ENCODE measurements at regions not wholly inside any gene's neighbourhood (a gene's known extent, or its start where the extent isn't known, plus 50 kb on each side); places are given as distances from the start of the nearest gene placed in this dataset.

- Histone ChIP-seq H3K36me3 (ENCODE audit: insufficient read depth, low read length) (no peaks in the 10 kb centered on the region), H3K4me1 (ENCODE audit: insufficient read depth, low read length) (peaks cover 20% of the 10 kb centered on the region; the same call in 1 of the 2 replicates), H3K4me3 (ENCODE audit: low read length) (no peak overlapping the region), H3K27me3 (ENCODE audit: insufficient read depth, low read length) (no peaks in the 10 kb centered on the region), H3K9me3 (ENCODE audit: insufficient read depth, low read depth, low read length) (no peaks in the 10 kb centered on the region), H3K9ac (ENCODE audit: low read depth, low read length) (no peak overlapping the region), H3K27ac (ENCODE audit: low read depth, low read length) (no peak overlapping the region)
- 96% methylated on average over 7 of the region's 8 CpGs for WGBS
Observed at GRCh38 chr14:71539650-71540285, 392.5 kb upstream of the RGS6 start.

- Histone ChIP-seq H3K27me3 (ENCODE audit: insufficient read depth, low read length) (no peaks in the 10 kb centered on the region), H3K9ac (ENCODE audit: low read depth, low read length) (no peak overlapping the region), H3K4me1 (ENCODE audit: insufficient read depth, low read length) (peaks cover 17% of the 10 kb centered on the region; the same call in 1 of the 2 replicates), H3K9me3 (ENCODE audit: insufficient read depth, low read depth, low read length) (no peaks in the 10 kb centered on the region), H3K36me3 (ENCODE audit: insufficient read depth, low read length) (no peaks in the 10 kb centered on the region), H3K27ac (ENCODE audit: low read depth, low read length) (no peak overlapping the region), H3K4me3 (ENCODE audit: low read length) (no peak overlapping the region)
- WGBS, result 98% methylated on average over 3 of the region's 3 CpGs
Observed at GRCh38 chr14:71541271-71541670, 391.0 kb upstream of the RGS6 start.

DNA sequence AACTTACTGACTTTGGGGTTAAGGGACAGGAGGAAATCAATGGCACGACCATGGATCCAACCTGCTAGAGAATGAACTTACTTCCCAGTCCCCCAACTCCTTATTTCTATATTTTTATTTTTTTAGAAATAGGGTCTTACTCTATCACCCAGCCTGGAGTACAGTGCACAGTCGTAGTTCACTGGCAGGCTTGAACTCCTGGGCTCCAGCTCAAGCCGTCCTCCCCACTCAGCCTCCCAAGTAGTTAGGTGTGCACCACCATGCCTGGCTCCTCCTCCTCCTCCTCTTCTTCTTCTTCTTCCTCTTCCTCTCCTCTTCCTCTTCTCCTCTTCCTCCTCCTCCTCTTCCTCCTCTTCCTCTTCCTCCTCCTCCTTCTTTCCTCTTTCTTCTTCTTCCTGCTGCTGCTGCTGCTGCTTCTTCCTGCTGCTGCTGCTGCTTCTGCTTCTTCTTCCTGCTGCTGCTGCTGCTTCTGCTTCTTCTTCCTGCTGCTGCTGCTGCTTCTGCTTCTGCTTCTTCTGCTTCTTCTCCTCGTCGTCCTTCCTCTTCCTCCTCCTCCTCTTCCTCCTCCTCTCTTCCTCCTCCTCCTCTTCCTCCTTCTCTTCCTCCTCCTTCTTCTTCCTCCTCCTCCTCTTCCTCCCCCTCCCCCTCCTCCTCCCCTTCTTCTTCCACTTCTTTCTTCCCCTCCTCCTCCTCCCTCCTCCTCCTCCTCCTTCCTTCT is 390.1 kb upstream of the RGS6 start:
- no peak overlapping the region for H3K9ac ChIP-seq (ENCODE audit: low read depth, low read length)

GRCh38 chr14:71549421-71550050 is 382.7 kb upstream of the RGS6 start:
- Histone ChIP-seq H3K36me3 (ENCODE audit: insufficient read depth, low read length) (no peaks in the 10 kb centered on the region), H3K27me3 (ENCODE audit: insufficient read depth, low read length) (no peaks in the 10 kb centered on the region), H3K27ac (ENCODE audit: low read depth, low read length) (no peak overlapping the region), H3K4me3 (ENCODE audit: low read length) (no peak overlapping the region), H3K4me1 (ENCODE audit: insufficient read depth, low read length) (no peaks in the 10 kb centered on the region), H3K9me3 (ENCODE audit: insufficient read depth, low read depth, low read length) (no peaks in the 10 kb centered on the region), H3K9ac (ENCODE audit: low read depth, low read length) (no peak overlapping the region)
- 97% methylated on average over 5 of the region's 6 CpGs for WGBS

More for the DNA sequence above, 390.1 kb upstream of the RGS6 start:
- Histone ChIP-seq H3K36me3 (ENCODE audit: insufficient read depth, low read length) (no peaks in the 10 kb centered on the region), H3K27me3 (ENCODE audit: insufficient read depth, low read length) (no peaks in the 10 kb centered on the region), H3K4me3 (ENCODE audit: low read length) (no peak overlapping the region), H3K27ac (ENCODE audit: low read depth, low read length) (no peak overlapping the region), H3K4me1 (ENCODE audit: insufficient read depth, low read length) (peaks cover 11% of the 10 kb centered on the region; the same call in 1 of the 2 replicates), H3K9me3 (ENCODE audit: insufficient read depth, low read depth, low read length) (no peaks in the 10 kb centered on the region)
- 85% methylated on average over 5 of the region's 5 CpGs for WGBS

- Histone ChIP-seq H3K4me3 (ENCODE audit: low read length) (no peak overlapping the region), H3K36me3 (ENCODE audit: insufficient read depth, low read length) (no peaks in the 10 kb centered on the region), H3K9me3 (ENCODE audit: insufficient read depth, low read depth, low read length) (no peaks in the 10 kb centered on the region), H3K27ac (ENCODE audit: low read depth, low read length) (no peak overlapping the region), H3K27me3 (ENCODE audit: insufficient read depth, low read length) (no peaks in the 10 kb centered on the region), H3K4me1 (ENCODE audit: insufficient read depth, low read length) (peaks cover 4% of the 10 kb centered on the region; the same call in 1 of the 2 replicates), H3K9ac (ENCODE audit: low read depth, low read length) (no peak overlapping the region)
- 90% methylated on average over 2 of the region's 2 CpGs for WGBS
Observed at GRCh38 chr14:71550367-71550766, 381.9 kb upstream of the RGS6 start.

DNA sequence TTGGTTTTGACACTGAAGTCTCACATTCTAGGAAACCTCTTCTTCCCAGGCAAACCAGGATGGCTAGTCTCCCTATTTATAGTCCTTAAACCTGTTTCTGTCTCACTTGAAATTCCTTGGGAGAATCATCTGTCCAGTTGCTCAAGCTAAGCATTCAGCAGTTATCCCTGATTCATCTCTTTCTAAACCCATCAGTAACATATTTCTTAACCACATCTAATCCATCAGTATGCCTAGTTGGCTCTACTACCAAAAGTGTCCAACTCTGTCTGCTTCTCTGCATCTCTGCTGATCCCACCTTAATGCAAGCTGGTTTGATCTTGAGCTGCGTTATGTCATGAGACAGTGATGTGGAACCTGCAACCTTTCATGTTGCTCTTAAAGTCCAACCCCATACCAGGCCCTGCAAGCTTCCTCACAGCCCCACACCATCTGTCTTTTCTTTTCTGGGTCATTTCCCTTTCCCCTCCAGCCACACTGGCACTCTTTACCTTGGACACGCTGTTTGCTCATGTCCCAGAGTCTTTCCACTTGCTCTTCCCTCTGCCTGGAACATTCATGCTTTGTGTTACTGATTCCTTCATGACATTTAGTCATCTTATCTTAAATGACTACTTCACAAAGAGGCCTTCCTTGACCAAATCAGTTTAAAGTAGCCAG is 380.8 kb upstream of the RGS6 start:
- Histone ChIP-seq H3K9ac (ENCODE audit: low read depth, low read length) (no peak overlapping the region), H3K4me3 (ENCODE audit: low read length) (no peak overlapping the region), H3K27ac (ENCODE audit: low read depth, low read length) (no peak overlapping the region), H3K27me3 (ENCODE audit: insufficient read depth, low read length) (no peaks in the 10 kb centered on the region), H3K9me3 (ENCODE audit: insufficient read depth, low read depth, low read length) (no peaks in the 10 kb centered on the region), H3K4me1 (ENCODE audit: insufficient read depth, low read length) (peaks cover 9% of the 10 kb centered on the region; the same call in 1 of the 2 replicates), H3K36me3 (ENCODE audit: insufficient read depth, low read length) (no peaks in the 10 kb centered on the region)
- 96% methylated on average over 2 of the region's 2 CpGs for WGBS

DNA sequence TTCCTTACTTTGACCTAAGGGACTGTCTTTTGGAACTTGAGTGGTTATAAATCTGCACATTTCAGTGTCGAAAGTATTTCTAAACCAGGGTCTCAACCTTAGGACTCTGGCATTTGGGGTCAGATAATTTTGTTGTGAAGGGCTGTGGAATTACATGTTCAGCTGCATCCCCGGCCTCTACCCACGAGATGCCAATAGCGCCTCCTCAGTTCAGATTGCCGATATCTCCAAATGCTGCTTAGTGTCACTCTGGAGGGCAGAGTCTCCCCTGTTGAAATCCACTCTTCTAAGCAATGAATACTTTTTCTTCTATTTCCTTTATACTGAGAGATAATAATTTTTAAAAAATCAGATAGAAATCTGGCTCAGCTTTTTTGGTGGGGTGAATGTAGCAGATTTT is 379.4 kb upstream of the RGS6 start:
- Histone ChIP-seq H3K9ac (ENCODE audit: low read depth, low read length) (no peak overlapping the region), H3K4me3 (ENCODE audit: low read length) (no peak overlapping the region), H3K9me3 (ENCODE audit: insufficient read depth, low read depth, low read length) (no peaks in the 10 kb centered on the region), H3K27ac (ENCODE audit: low read depth, low read length) (no peak overlapping the region), H3K36me3 (ENCODE audit: insufficient read depth, low read length) (no peaks in the 10 kb centered on the region), H3K4me1 (ENCODE audit: insufficient read depth, low read length) (peaks cover 9% of the 10 kb centered on the region; the same call in 1 of the 2 replicates), H3K27me3 (ENCODE audit: insufficient read depth, low read length) (no peaks in the 10 kb centered on the region)
- 98% methylated on average over 5 of the region's 5 CpGs for WGBS

- H3K4me3 ChIP-seq (ENCODE audit: low read length), result no peak overlapping the region
- H3K36me3 ChIP-seq (ENCODE audit: insufficient read depth, low read length), result no peaks in the 10 kb centered on the region
- no peaks in the 10 kb centered on the region for H3K27me3 ChIP-seq (ENCODE audit: insufficient read depth, low read length)
- H3K9ac ChIP-seq (ENCODE audit: low read depth, low read length), result no peak overlapping the region
- WGBS, result 93% methylated on average over 3 of the region's 3 CpGs
- no peak overlapping the region for H3K27ac ChIP-seq (ENCODE audit: low read depth, low read length)
- no peaks in the 10 kb centered on the region for H3K9me3 ChIP-seq (ENCODE audit: insufficient read depth, low read depth, low read length)
- H3K4me1 ChIP-seq (ENCODE audit: insufficient read depth, low read length), result peaks cover 9% of the 10 kb centered on the region; the same call in 1 of the 2 replicates
Observed at GRCh38 chr14:71553779-71554178, 378.4 kb upstream of the RGS6 start.

DNA sequence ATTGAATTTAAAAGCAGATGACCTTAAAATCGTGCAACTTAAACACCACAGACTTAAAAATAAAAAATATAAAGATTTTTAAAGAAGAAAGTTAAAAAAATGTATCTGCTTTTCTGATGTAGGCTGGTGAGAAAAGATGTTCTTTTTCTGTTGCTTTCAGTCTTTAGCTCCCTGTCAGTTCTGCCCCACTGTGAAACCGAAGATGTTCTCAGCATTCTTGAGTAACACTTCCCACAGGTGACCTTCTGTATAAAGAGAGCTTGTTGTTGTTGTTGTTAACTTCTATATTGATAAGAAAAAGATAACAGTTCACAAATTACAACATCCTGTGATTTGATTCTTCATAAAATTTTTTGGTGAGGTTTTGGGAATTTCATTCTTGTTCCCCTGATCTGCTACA is 377.9 kb upstream of the RGS6 start:
- H3K9me3 ChIP-seq (ENCODE audit: insufficient read depth, low read depth, low read length), result no peaks in the 10 kb centered on the region
- WGBS, result 100% methylated on average over 1 of the region's 2 CpGs
- no peaks in the 10 kb centered on the region for H3K36me3 ChIP-seq (ENCODE audit: insufficient read depth, low read length)
- H3K9ac ChIP-seq (ENCODE audit: low read depth, low read length), result no peak overlapping the region
- peaks cover 9% of the 10 kb centered on the region; the same call in 1 of the 2 replicates for H3K4me1 ChIP-seq (ENCODE audit: insufficient read depth, low read length)
- H3K27me3 ChIP-seq (ENCODE audit: insufficient read depth, low read length), result no peaks in the 10 kb centered on the region
- no peak overlapping the region for H3K4me3 ChIP-seq (ENCODE audit: low read length)
- H3K27ac ChIP-seq (ENCODE audit: low read depth, low read length), result no peak overlapping the region

- no peak overlapping the region for H3K27ac ChIP-seq (ENCODE audit: low read depth, low read length)
- no peaks in the 10 kb centered on the region for H3K9me3 ChIP-seq (ENCODE audit: insufficient read depth, low read depth, low read length)
- no peaks in the 10 kb centered on the region for H3K36me3 ChIP-seq (ENCODE audit: insufficient read depth, low read length)
- WGBS, result 98% methylated on average over 2 of the region's 2 CpGs
- H3K9ac ChIP-seq (ENCODE audit: low read depth, low read length), result no peak overlapping the region
- H3K4me1 ChIP-seq (ENCODE audit: insufficient read depth, low read length), result peaks cover 9% of the 10 kb centered on the region; the same call in 1 of the 2 replicates
- H3K27me3 ChIP-seq (ENCODE audit: insufficient read depth, low read length), result no peaks in the 10 kb centered on the region
- H3K4me3 ChIP-seq (ENCODE audit: low read length), result no peak overlapping the region
Observed at GRCh38 chr14:71554959-71555612, 377.1 kb upstream of the RGS6 start.
